ENCODE measurements at regions not wholly inside any gene's neighbourhood (a gene's known extent, or its start where the extent isn't known, plus 50 kb on each side); places are given as distances from the start of the nearest gene placed in this dataset.
"Not testable (repeated sequence)": the region's sequence is repeated elsewhere in the genome, so short reads cannot be mapped to it uniquely, and the experiment has no call there.

- DNase-seq: no peak
- H3K27me3 ChIP-seq: no peaks in the 10 kb centered on the region
- H3K4me3 ChIP-seq: no peak overlapping the region
- H3K9me3 ChIP-seq: no peaks in the 10 kb centered on the region; the same call in 1 of the 2 replicates
- H3K36me3 ChIP-seq: no peaks in the 10 kb centered on the region
Measured at GRCh38 chr5:56413546-56413945, 180.4 kb upstream of the ANKRD55 start.

DNA sequence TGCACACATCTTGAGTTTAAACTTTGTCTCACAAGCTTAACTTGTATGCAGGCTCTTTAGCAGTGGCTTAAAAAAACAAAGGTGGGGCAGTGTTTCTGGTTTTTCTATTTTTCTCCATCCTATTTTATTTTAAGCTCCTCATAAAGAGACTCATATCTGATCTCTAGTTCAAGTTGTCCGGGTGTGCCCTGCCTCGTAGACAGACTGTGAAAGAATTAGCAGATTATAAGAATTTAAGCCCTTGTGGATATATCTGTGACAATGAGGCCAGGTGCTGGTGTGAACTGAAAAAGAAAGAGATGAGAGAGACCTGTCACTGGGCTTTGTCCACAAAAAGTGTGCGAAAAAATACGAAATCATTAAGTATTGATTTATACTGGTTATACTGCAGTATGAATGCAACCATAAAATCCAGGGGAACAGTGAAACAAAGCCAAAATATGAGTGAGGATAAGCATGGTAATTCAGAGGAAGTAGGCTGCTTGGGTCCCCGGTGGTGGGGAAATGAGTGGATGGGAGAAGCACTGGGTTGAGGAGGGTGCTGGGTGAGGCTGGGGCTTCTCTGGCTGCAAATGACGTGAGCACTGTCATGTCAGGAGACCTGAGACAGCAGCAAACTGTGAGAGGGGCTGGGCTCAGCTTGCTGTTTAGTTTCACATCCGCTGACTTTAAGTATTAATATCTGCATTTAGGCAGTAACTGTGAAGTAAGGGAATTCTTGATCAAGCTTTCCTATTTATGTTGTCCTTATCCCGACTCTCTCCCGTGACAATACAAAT lies 179.7 kb upstream of the ANKRD55 start:
- H3K36me3 ChIP-seq: no peaks in the 10 kb centered on the region
- no peaks in the 10 kb centered on the region for H3K27me3 ChIP-seq
- no peak for DNase-seq
- no peaks in the 10 kb centered on the region for H3K9me3 ChIP-seq
- H3K4me3 ChIP-seq: no peak overlapping the region

- H3K27me3 ChIP-seq: no peaks in the 10 kb centered on the region
- no peaks in the 10 kb centered on the region for H3K36me3 ChIP-seq
- no peak for DNase-seq
Measured at GRCh38 chr5:56410696-56411095, 177.6 kb upstream of the ANKRD55 start.

DNA sequence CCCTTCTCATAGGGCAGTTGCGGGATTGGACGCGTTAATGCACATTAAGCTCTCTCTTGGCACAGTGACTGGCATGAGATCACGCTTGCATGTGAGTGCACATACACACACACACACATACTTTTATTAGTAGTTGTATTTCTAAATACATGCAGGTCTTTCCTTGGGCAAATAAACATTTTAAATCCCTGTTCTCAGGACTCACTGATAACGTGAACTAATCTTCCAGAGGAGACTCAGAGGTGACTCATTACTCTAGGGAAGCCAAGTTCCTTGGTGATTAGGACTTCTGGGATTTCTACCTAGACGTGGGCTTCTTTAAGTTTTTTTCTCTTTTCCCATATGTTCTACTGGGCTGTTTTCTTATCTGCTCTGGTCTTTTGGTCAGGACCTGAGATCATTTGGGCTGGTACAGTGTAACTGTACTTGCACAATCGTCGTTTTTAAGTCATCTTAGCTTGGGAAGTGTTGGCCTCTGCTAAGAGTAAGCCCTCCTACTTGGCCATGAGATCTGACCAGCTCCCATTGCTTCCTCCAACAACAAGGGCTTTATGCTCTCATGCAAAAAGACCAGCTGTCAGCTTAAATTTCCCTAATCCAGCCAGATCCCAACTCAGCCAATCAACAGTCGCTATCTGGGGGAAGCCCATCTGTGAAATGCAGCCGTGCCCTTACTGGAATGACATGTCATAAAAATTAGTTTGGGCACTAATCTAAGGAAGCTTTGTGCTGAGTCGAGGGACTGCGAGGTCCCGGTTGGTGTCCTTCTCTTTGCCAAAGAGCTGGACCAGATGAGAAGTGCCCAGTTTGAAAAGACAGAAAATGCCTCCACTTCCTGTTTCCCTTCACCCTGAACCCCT lies 176.4 kb upstream of the ANKRD55 start:
- H3K36me3 ChIP-seq: no peaks in the 10 kb centered on the region
- no peaks in the 10 kb centered on the region for H3K27me3 ChIP-seq
- H3K4me3 ChIP-seq: no peak overlapping the region
- no peaks in the 10 kb centered on the region for H3K9me3 ChIP-seq
- peak; percentile 75 for DNase-seq

More at GRCh38 chr5:56410696-56411095, 177.6 kb upstream of the ANKRD55 start:
- Histone ChIP-seq H3K9me3 (no peaks in the 10 kb centered on the region), H3K4me3 (no peak overlapping the region)

DNA sequence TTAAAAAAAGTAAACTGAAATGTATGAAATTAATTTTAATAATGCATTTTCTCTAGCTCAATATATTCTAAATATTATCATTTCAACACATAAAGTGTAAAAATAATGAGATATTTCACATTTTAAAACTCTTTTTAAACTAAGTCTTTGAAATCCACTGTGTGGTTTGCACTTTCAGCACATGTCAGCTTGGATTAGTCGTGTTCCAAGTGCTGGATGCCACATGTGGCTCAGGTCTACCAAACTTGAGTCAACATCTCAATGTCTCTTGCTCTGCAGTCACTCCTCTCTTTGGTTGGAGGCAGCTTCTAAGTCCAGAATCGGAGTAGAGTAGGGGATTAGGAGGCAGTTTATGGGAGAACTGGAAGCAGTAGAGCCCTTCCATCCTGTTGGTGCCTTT lies 173.7 kb upstream of the ANKRD55 start:
- H3K27me3 ChIP-seq: no peaks in the 10 kb centered on the region
- H3K4me3 ChIP-seq: no peak overlapping the region
- no peaks in the 10 kb centered on the region for H3K9me3 ChIP-seq
- DNase-seq: no peak
- no peaks in the 10 kb centered on the region for H3K36me3 ChIP-seq

GRCh38 chr5:56406221-56406620 lies 173.1 kb upstream of the ANKRD55 start:
- H3K9me3 ChIP-seq: no peaks in the 10 kb centered on the region
- H3K36me3 ChIP-seq: no peaks in the 10 kb centered on the region
- H3K4me3 ChIP-seq: no peak overlapping the region
- H3K27me3 ChIP-seq: no peaks in the 10 kb centered on the region
- no peak for DNase-seq

- Histone ChIP-seq H3K36me3 (no peaks in the 10 kb centered on the region), H3K27me3 (no peaks in the 10 kb centered on the region), H3K4me3 (no peak overlapping the region), H3K9me3 (no peaks in the 10 kb centered on the region)
- no peak for DNase-seq
Measured at GRCh38 chr5:56405116-56405908, 172.2 kb upstream of the ANKRD55 start.

DNA sequence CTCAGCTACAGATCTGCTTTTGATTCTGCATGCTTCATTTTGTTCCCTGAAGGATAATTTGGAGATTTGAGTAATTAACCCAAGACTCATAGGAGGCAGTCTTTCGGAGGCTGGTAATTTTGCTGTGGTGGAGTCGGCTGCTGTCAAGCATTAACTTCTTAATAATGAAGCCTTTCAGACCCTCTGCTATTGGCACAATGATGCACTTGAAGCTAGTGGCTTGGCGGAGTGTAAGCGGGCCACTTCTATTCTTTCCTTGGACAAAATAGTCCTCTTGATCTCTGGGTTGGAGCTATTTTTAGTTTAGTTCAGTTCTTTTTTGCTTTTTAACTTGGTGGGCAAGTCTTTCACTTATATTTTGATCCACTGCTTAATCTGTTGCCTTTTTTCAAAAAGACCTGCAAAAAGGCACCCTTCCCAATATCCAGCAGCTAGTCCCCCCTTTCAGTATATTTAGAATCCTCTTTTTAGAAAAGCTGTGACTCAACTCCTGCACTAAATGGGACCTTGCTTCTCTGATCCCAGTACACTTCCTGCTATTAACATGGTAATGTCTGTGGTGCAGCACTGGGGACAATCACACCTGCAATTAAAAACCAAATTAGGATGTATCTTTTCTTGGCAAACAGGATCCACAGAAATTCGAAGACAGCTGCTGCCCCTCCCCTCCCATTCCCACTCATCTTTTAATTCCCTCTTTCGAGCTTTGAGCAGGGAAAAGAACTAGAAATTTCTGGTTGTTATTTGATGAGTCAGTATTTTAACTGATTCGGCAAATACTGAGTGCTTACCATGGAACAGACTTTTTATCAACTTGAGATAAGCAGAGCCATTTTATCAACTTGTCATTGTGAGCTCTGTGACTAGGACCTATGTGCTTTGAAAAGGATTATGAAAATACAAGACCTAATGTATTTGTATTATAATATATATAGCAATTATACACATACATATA lies 169.4 kb upstream of the ANKRD55 start:
- Histone ChIP-seq H3K27me3 (no peaks in the 10 kb centered on the region), H3K36me3 (no peaks in the 10 kb centered on the region), H3K4me3 (no peak overlapping the region), H3K9me3 (no peaks in the 10 kb centered on the region)
- DNase-seq: no peak

GRCh38 chr5:56397796-56398195 lies 164.7 kb upstream of the ANKRD55 start:
- H3K36me3 ChIP-seq, H3K9me3 ChIP-seq, DNase-seq, H3K4me3 ChIP-seq, H3K27me3 ChIP-seq: not testable (repeated sequence)

- H3K4me3 ChIP-seq: no peak overlapping the region
- DNase-seq: no peak
- H3K9me3 ChIP-seq: peaks cover 12% of the 10 kb centered on the region
- H3K27me3 ChIP-seq: no peaks in the 10 kb centered on the region
- no peaks in the 10 kb centered on the region for H3K36me3 ChIP-seq
Measured at GRCh38 chr5:56396634-56397033, 163.5 kb upstream of the ANKRD55 start.

GRCh38 chr5:56389261-56389660 lies 156.1 kb upstream of the ANKRD55 start:
- no peaks in the 10 kb centered on the region for H3K27me3 ChIP-seq
- no peak overlapping the region for H3K4me3 ChIP-seq
- DNase-seq: no peak

DNA sequence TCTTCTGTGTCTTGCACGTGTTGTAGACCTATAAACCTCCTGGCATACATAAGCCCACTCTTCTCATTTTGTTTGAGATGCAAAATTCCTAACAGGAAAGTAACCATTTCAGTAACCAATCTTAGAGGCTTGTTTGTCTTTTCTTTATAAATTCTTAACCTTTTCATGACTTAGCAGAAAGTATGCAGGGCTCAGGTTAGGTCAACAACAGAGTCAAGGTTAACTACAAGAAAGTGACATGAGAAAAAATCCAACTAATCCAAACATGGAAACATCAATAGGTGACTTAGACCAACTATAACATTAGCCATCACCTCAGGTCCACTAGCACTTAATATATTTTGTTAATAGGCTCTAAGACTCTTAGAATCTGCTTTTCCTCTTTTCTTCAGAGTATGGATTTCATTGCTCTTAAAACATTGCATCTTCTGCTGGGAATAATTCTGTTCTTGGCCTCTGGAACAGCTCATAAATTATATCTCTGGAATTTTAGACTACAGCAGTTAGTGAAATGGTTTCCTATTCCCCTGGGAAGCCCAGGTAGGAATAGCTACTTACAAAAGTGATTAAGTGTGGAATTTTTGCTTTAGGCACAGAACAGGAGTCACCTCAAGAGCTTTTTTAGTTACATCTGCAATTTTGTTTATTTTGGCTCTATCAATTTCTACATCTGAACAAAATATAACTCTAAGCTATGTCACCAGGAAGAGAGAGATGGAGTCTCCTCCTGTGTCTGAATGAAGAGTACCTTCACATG lies 155.3 kb upstream of the ANKRD55 start:
- DNase-seq: no peak
- H3K36me3 ChIP-seq: no peaks in the 10 kb centered on the region
- H3K27me3 ChIP-seq: no peaks in the 10 kb centered on the region
- H3K9me3 ChIP-seq: peaks cover 7% of the 10 kb centered on the region; the same call in 1 of the 2 replicates
- no peak overlapping the region for H3K4me3 ChIP-seq

More at GRCh38 chr5:56389261-56389660, 156.1 kb upstream of the ANKRD55 start:
- no peaks in the 10 kb centered on the region for H3K36me3 ChIP-seq
- H3K9me3 ChIP-seq: peaks cover 7% of the 10 kb centered on the region; the same call in 1 of the 2 replicates

DNA sequence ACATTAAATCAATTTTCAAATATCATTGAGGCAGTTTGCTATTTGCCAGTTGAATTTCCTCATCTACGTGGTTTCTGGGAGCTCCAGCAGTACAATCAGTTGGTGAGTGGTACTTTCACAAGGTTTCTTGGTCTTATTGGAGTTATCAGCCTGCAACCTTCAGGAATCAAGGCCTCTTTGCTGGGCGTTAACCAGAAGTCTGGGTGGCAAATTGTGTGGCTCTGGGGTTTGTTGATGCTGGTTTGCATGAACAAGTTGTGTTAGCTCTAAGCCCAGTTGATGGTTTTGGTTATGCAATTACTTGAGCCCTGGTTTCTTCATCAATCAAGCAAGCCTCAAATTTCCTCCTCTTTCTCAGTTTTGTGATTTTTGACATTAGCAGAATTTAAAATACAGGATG lies 152.9 kb upstream of the ANKRD55 start:
- no peak for DNase-seq
- Histone ChIP-seq H3K9me3 (no peaks in the 10 kb centered on the region), H3K36me3 (no peaks in the 10 kb centered on the region), H3K4me3 (no peak overlapping the region), H3K27me3 (no peaks in the 10 kb centered on the region)

DNA sequence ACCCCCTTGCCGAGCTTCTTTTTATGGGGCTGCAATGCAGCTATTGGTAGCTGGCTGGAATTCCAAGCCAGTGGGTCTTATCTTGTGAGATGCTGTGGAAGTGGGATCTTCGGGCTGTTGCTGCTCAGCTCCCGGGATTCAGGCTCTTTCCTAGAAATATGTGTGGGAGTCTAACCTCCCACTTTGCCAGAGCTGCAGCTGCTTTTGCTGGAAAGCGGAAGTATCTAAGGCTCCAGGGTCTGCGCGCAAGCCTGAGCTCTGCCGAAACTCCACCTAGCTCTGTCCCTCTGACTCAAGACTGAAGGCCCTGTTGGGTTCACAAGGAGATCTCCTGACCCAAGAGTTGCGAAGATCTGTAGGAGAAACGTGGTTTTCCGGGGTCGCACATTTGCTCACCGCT lies 151.1 kb upstream of the ANKRD55 start:
- Histone ChIP-seq H3K9me3 (no peaks in the 10 kb centered on the region), H3K27me3 (no peaks in the 10 kb centered on the region), H3K4me3 (no peak overlapping the region), H3K36me3 (no peaks in the 10 kb centered on the region)
- no peak for DNase-seq

GRCh38 chr5:56383761-56384160 lies 150.6 kb upstream of the ANKRD55 start:
- no peak overlapping the region for H3K4me3 ChIP-seq
- no peak for DNase-seq
- H3K27me3 ChIP-seq: no peaks in the 10 kb centered on the region
- no peaks in the 10 kb centered on the region for H3K36me3 ChIP-seq
- H3K9me3 ChIP-seq: no peaks in the 10 kb centered on the region

All from MG63 (cell line).